ENCODE measurements at regions not wholly inside any gene's neighbourhood (a gene's known extent, or its start where the extent isn't known, plus 50 kb on each side); places are given as distances from the start of the nearest gene placed in this dataset.

- no peak for TF ChIP-seq CTCF (IDR thresholded peaks at IDR 0.05)
- no peak for TF ChIP-seq POLR2A (IDR thresholded peaks at IDR 0.05)
These were observed 230.7 kb downstream of the NHLRC3 start for GRCh38 chr13:39269004-39269403.

Measured in Peyer's patch (tissue), 4 donors.